SU-DHL-6 (cell line): ENCODE measurements at regions not wholly inside any gene's neighbourhood (a gene's known extent, or its start where the extent isn't known, plus 50 kb on each side); places are given as distances from the start of the nearest gene placed in this dataset.

Experiments
- EZH2phosphoT487 ChIP-seq: fragments of 200-600 bp; sonication (generic), shearing (Covaris generic); conservative IDR thresholded peaks from 2 replicates; pipeline ENCODE4 v1.6.1; 2018; ENCODE audit warnings: mild to moderate bottlenecking, antibody characterized with exemption, low read length, moderate library complexity, mixed read lengths
- TF ChIP-seq, protein P1 (sequence below): fragments of 200-600 bp; sonication (generic); IDR thresholded peaks from one replicate; pipeline ENCODE4 v1.5.1; 2017; ENCODE audit warnings: antibody characterized with exemption, mild to moderate bottlenecking, low read length, moderate library complexity; ENCODE audit not compliant: insufficient read depth, poor library complexity, severe bottlenecking

DNA sequence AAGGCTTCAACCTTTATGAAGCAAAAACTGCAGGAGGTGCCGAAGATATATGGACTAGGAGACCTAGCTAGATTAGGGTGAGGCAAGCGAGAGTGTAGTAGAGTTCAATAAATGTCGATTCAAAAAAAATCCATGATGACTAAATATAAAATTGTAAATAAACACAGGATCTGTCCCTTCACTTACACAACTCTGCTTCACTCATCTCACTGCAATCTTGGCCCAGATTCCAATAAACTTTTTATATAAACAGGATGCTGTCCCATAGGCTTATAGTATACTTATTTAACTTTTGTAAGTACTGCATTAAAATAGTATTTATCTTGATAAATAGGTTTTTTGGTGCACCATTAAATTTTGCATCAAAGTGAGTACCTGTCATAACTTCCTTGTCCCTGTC, 648.4 kb upstream of the NRSN1 start:
- TF ChIP-seq, protein P1, sequence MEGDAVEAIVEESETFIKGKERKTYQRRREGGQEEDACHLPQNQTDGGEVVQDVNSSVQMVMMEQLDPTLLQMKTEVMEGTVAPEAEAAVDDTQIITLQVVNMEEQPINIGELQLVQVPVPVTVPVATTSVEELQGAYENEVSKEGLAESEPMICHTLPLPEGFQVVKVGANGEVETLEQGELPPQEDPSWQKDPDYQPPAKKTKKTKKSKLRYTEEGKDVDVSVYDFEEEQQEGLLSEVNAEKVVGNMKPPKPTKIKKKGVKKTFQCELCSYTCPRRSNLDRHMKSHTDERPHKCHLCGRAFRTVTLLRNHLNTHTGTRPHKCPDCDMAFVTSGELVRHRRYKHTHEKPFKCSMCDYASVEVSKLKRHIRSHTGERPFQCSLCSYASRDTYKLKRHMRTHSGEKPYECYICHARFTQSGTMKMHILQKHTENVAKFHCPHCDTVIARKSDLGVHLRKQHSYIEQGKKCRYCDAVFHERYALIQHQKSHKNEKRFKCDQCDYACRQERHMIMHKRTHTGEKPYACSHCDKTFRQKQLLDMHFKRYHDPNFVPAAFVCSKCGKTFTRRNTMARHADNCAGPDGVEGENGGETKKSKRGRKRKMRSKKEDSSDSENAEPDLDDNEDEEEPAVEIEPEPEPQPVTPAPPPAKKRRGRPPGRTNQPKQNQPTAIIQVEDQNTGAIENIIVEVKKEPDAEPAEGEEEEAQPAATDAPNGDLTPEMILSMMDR = no peak
- TF ChIP-seq EZH2phosphoT487 = no peak
